ENCODE measurements at regions not wholly inside any gene's neighbourhood (a gene's known extent, or its start where the extent isn't known, plus 50 kb on each side); places are given as distances from the start of the nearest gene placed in this dataset.

- TF ChIP-seq CTCF (IDR thresholded peaks at IDR 0.05; ENCODE audit: low read depth, low read length, missing control alignments): no peak
- no peaks in the 10 kb centered on the region for H3K27me3 ChIP-seq (replicated peaks)
- no peak for DNase-seq
- in situ Hi-C loops (cut with HindIII; ENCODE audit: low pct_ligation_motif_present, low sequenced_read_pairs): no loop called here
- no peak overlapping the region for H3K4me3 ChIP-seq (ENCODE audit: low read depth, low read length)
- no peaks in the 10 kb centered on the region for H3K36me3 ChIP-seq (replicated peaks)
- H3K27ac ChIP-seq: no peak overlapping the region
Measured at GRCh38 chr3:74479915-74480314, 134.5 kb downstream of the CNTN3 start.

GRCh38 chr3:74470313-74470712 lies 144.1 kb downstream of the CNTN3 start:
- no peak overlapping the region for H3K4me3 ChIP-seq (ENCODE audit: low read depth, low read length)
- in situ Hi-C loops (cut with HindIII; ENCODE audit: low pct_ligation_motif_present, low sequenced_read_pairs): no loop called here

GRCh38 chr3:74469713-74470112 lies 144.7 kb downstream of the CNTN3 start:
- DNase-seq: no peak
- TF ChIP-seq CTCF (IDR thresholded peaks at IDR 0.05; ENCODE audit: low read depth, low read length, missing control alignments): no peak
- no peak overlapping the region for H3K27ac ChIP-seq
- H3K27me3 ChIP-seq (replicated peaks): no peaks in the 10 kb centered on the region
- in situ Hi-C loops (cut with HindIII; ENCODE audit: low pct_ligation_motif_present, low sequenced_read_pairs): no loop called here
- H3K36me3 ChIP-seq (replicated peaks): no peaks in the 10 kb centered on the region
- no peak overlapping the region for H3K4me3 ChIP-seq (ENCODE audit: low read depth, low read length)

More at GRCh38 chr3:74470313-74470712, 144.1 kb downstream of the CNTN3 start:
- no peaks in the 10 kb centered on the region for H3K27me3 ChIP-seq (replicated peaks)
- H3K36me3 ChIP-seq (replicated peaks): no peaks in the 10 kb centered on the region
- no peak overlapping the region for H3K27ac ChIP-seq
- TF ChIP-seq CTCF (IDR thresholded peaks at IDR 0.05; ENCODE audit: low read depth, low read length, missing control alignments): no peak
- no peak for DNase-seq

- no peak for DNase-seq
- Histone ChIP-seq H3K4me3 (ENCODE audit: low read depth, low read length) (no peak overlapping the region), H3K36me3 (replicated peaks) (no peaks in the 10 kb centered on the region), H3K27me3 (replicated peaks) (no peaks in the 10 kb centered on the region), H3K27ac (no peak overlapping the region)
- in situ Hi-C loops (cut with HindIII; ENCODE audit: low pct_ligation_motif_present, low sequenced_read_pairs): no loop called here
- no peak for TF ChIP-seq CTCF (IDR thresholded peaks at IDR 0.05; ENCODE audit: low read depth, low read length, missing control alignments)
Measured at GRCh38 chr3:74469151-74469550, 145.3 kb downstream of the CNTN3 start.

GRCh38 chr3:74465715-74466410 lies 148.6 kb downstream of the CNTN3 start:
- Histone ChIP-seq H3K27me3 (replicated peaks) (no peaks in the 10 kb centered on the region), H3K36me3 (replicated peaks) (no peaks in the 10 kb centered on the region), H3K27ac (no peak overlapping the region), H3K4me3 (ENCODE audit: low read depth, low read length) (no peak overlapping the region)
- no peak for DNase-seq
- in situ Hi-C loops (cut with HindIII; ENCODE audit: low pct_ligation_motif_present, low sequenced_read_pairs): no loop called here
- TF ChIP-seq CTCF (IDR thresholded peaks at IDR 0.05; ENCODE audit: low read depth, low read length, missing control alignments): no peak

- TF ChIP-seq CTCF (IDR thresholded peaks at IDR 0.05; ENCODE audit: low read depth, low read length, missing control alignments): no peak
- Histone ChIP-seq H3K27me3 (replicated peaks) (no peaks in the 10 kb centered on the region), H3K27ac (no peak overlapping the region), H3K4me3 (ENCODE audit: low read depth, low read length) (no peak overlapping the region), H3K36me3 (replicated peaks) (no peaks in the 10 kb centered on the region)
- no peak for DNase-seq
- in situ Hi-C loops (cut with HindIII; ENCODE audit: low pct_ligation_motif_present, low sequenced_read_pairs): no loop called here
Measured at GRCh38 chr3:74463515-74463914, 150.9 kb downstream of the CNTN3 start.

All from brain microvascular endothelial cell (primary cell).